ENCODE measurements at regions not wholly inside any gene's neighbourhood (a gene's known extent, or its start where the extent isn't known, plus 50 kb on each side); places are given as distances from the start of the nearest gene placed in this dataset.

GRCh38 chr4:178871476-178871875 lies 1429.2 kb upstream of the AGA start:
- H3K27ac ChIP-seq (ENCODE audit: low read depth, low read length): no peak overlapping the region
- H3K9ac ChIP-seq (ENCODE audit: low read length): no peak overlapping the region
- H3K4me1 ChIP-seq (ENCODE audit: control insufficient read depth, insufficient read depth, low read length): no peaks in the 10 kb centered on the region
- no peak overlapping the region for H3K4me3 ChIP-seq (ENCODE audit: low read length)
- no peaks in the 10 kb centered on the region for H3K27me3 ChIP-seq (ENCODE audit: control insufficient read depth, insufficient read depth, low read length)
- H3K36me3 ChIP-seq (ENCODE audit: control insufficient read depth, insufficient read depth, low read length): no peaks in the 10 kb centered on the region

DNA sequence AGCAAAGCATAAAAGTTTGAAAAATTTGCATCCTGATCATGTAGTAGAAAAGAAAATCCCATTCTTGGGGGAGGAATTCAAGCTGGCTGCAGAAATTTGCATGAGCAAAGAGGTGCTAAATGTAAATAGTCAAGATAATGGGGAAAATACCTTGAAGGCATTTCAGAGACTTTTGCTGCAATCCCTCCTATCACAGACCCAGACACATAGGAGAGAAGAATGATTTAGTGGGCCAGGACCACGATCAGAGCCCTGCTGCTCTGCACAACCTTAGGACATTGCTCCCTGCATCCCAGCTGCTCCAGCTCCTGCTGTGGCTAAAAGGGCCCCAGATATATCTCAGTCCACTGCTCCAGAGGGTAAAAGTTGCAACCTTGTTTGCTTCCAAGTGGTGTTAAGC lies 1439.7 kb upstream of the AGA start:
- H3K4me3 ChIP-seq (ENCODE audit: low read length): no peak overlapping the region
- no peaks in the 10 kb centered on the region for H3K36me3 ChIP-seq (ENCODE audit: control insufficient read depth, insufficient read depth, low read length)
- H3K4me1 ChIP-seq (ENCODE audit: control insufficient read depth, insufficient read depth, low read length): no peaks in the 10 kb centered on the region
- no peaks in the 10 kb centered on the region for H3K27me3 ChIP-seq (ENCODE audit: control insufficient read depth, insufficient read depth, low read length)
- H3K27ac ChIP-seq (ENCODE audit: low read depth, low read length): no peak overlapping the region
- no peak overlapping the region for H3K9ac ChIP-seq (ENCODE audit: low read length)

DNA sequence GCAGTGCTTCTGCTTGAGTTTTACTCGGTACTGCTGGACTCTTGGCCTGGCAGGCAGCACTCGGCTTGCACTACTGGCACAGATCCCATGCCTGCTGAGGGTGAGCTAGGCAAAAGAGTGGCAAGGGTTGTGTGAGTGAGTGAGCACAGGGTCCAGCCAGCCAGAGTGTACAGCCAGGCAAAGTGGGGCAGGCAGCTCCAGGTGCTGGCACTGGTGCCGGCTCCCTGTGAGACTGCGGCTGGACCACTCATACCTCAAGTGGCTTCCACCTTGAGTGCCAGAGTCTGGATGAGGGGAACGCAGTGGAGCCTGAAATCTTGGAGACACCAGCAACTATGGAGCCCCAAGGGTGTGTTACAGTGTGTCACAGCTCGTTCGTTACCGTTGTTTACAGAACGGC lies 1451.9 kb upstream of the AGA start:
- no peaks in the 10 kb centered on the region for H3K27me3 ChIP-seq (ENCODE audit: control insufficient read depth, insufficient read depth, low read length)

GRCh38 chr4:178899084-178899483 lies 1456.8 kb upstream of the AGA start:
- Histone ChIP-seq H3K27ac (ENCODE audit: low read depth, low read length) (no peak overlapping the region), H3K4me1 (ENCODE audit: control insufficient read depth, insufficient read depth, low read length) (no peaks in the 10 kb centered on the region), H3K4me3 (ENCODE audit: low read length) (no peak overlapping the region), H3K27me3 (ENCODE audit: control insufficient read depth, insufficient read depth, low read length) (no peaks in the 10 kb centered on the region), H3K36me3 (ENCODE audit: control insufficient read depth, insufficient read depth, low read length) (no peaks in the 10 kb centered on the region), H3K9ac (ENCODE audit: low read length) (no peak overlapping the region)

More for the DNA sequence above, 1451.9 kb upstream of the AGA start:
- no peaks in the 10 kb centered on the region for H3K36me3 ChIP-seq (ENCODE audit: control insufficient read depth, insufficient read depth, low read length)
- no peak overlapping the region for H3K27ac ChIP-seq (ENCODE audit: low read depth, low read length)
- H3K9ac ChIP-seq (ENCODE audit: low read length): no peak overlapping the region
- H3K4me3 ChIP-seq (ENCODE audit: low read length): no peak overlapping the region
- H3K4me1 ChIP-seq (ENCODE audit: control insufficient read depth, insufficient read depth, low read length): no peaks in the 10 kb centered on the region

DNA sequence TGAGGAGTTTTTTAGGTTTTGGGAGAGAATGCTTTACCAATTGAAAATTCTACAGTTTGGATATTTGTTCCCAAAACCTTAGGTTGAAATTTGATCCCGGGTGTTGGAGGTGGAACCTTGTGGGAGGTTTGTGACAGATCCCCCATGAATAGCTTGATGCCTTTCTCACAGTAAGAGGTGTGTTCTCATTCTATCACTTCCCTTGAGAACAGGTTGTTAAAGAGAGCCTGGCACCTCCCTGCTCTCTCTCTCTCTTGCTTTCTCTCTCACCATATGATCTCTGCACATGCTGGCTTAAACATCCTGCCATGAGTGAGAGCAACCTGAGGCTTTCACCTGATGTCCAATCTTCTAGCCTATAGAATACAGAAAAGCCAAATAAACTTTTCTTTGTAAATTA lies 1475.5 kb upstream of the AGA start:
- Histone ChIP-seq H3K9ac (ENCODE audit: low read length) (no peak overlapping the region), H3K36me3 (ENCODE audit: control insufficient read depth, insufficient read depth, low read length) (no peaks in the 10 kb centered on the region), H3K4me1 (ENCODE audit: control insufficient read depth, insufficient read depth, low read length) (no peaks in the 10 kb centered on the region), H3K27ac (ENCODE audit: low read depth, low read length) (no peak overlapping the region), H3K27me3 (ENCODE audit: control insufficient read depth, insufficient read depth, low read length) (no peaks in the 10 kb centered on the region), H3K4me3 (ENCODE audit: low read length) (no peak overlapping the region)

DNA sequence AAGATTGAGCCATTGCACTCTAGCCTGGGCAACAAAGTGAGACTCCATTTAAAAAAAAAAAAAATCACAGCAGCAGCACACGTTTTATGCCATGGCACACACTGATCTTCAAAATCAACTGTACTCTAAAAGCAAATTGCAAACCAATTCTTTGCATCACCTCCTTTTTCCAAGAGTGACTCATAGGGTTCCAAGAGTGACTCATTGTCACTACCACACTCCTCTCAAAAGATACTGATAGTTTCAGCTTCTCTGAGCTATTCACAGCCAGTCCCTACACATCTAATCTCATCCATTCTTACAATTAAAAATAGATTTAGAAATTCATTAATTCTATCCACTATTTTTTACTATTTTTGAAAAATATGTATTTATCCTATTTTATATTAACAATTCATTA lies 1494.9 kb upstream of the AGA start:
- H3K27me3 ChIP-seq (ENCODE audit: control insufficient read depth, insufficient read depth, low read length): no peaks in the 10 kb centered on the region
- no peaks in the 10 kb centered on the region for H3K36me3 ChIP-seq (ENCODE audit: control insufficient read depth, insufficient read depth, low read length)
- no peak overlapping the region for H3K4me3 ChIP-seq (ENCODE audit: low read length)
- no peak overlapping the region for H3K9ac ChIP-seq (ENCODE audit: low read length)
- H3K27ac ChIP-seq (ENCODE audit: low read depth, low read length): no peak overlapping the region
- no peaks in the 10 kb centered on the region for H3K4me1 ChIP-seq (ENCODE audit: control insufficient read depth, insufficient read depth, low read length)

- H3K4me1 ChIP-seq (ENCODE audit: control insufficient read depth, insufficient read depth, low read length): no peaks in the 10 kb centered on the region
- no peaks in the 10 kb centered on the region for H3K27me3 ChIP-seq (ENCODE audit: control insufficient read depth, insufficient read depth, low read length)
Measured at GRCh38 chr4:178941975-178942374, 1499.7 kb upstream of the AGA start.

DNA sequence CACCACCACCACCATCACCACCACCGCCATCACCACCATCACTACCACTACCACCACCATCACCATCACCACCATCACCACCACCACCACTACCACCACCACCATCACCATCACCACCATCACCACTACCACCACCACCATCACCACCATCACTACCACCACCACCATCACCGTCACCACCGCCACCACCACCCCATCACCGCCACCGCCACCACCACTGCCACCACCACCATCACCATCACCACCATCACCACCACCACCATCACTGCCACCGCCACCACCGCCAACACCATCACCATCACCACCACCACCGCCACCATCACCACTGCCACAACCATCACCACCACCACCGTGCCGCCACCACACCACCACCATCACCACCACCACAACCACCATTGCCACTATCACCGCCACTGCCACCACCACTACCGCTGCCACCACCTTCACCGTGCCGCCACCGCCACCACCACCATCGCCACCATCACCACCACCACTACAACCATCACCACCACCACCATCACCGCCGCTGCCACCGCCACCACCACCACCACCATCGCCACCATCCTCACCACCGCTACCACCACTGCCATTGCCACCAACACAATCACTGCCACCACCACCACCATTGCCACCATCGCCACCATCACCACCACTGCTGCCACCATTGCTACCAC lies 1511.3 kb upstream of the AGA start:
- Histone ChIP-seq H3K4me1 (ENCODE audit: control insufficient read depth, insufficient read depth, low read length) (no peaks in the 10 kb centered on the region), H3K27ac (ENCODE audit: low read depth, low read length) (no peak overlapping the region), H3K36me3 (ENCODE audit: control insufficient read depth, insufficient read depth, low read length) (no peaks in the 10 kb centered on the region), H3K4me3 (ENCODE audit: low read length) (no peak overlapping the region), H3K9ac (ENCODE audit: low read length) (no peak overlapping the region), H3K27me3 (ENCODE audit: control insufficient read depth, insufficient read depth, low read length) (no peaks in the 10 kb centered on the region)

More at GRCh38 chr4:178941975-178942374, 1499.7 kb upstream of the AGA start:
- Histone ChIP-seq H3K4me3 (ENCODE audit: low read length) (no peak overlapping the region), H3K9ac (ENCODE audit: low read length) (no peak overlapping the region), H3K36me3 (ENCODE audit: control insufficient read depth, insufficient read depth, low read length) (no peaks in the 10 kb centered on the region), H3K27ac (ENCODE audit: low read depth, low read length) (no peak overlapping the region)

DNA sequence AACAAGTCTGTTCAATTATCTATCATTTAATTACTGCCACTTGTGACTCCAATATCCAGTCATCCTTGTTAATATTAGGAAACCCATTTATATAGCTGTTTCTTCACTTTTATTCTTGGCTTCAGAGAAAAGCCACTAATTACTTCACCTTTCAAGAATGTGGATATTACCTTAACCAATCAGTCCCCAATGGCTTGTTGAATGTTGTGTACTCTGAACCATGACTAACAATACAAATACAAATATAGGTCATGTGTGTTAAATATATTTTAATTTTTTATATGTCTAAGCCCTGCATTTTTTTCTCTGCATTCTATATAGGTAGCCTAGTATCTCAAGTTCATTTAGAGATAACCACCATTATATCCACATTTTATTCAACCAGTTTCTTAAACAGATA lies 1513.4 kb upstream of the AGA start:
- Histone ChIP-seq H3K27me3 (ENCODE audit: control insufficient read depth, insufficient read depth, low read length) (no peaks in the 10 kb centered on the region), H3K27ac (ENCODE audit: low read depth, low read length) (no peak overlapping the region), H3K4me1 (ENCODE audit: control insufficient read depth, insufficient read depth, low read length) (no peaks in the 10 kb centered on the region)

GRCh38 chr4:178958725-178959440 lies 1516.6 kb upstream of the AGA start:
- Histone ChIP-seq H3K27ac (ENCODE audit: low read depth, low read length) (no peak overlapping the region), H3K4me3 (ENCODE audit: low read length) (no peak overlapping the region)

More for the DNA sequence above, 1513.4 kb upstream of the AGA start:
- no peak overlapping the region for H3K4me3 ChIP-seq (ENCODE audit: low read length)
- H3K9ac ChIP-seq (ENCODE audit: low read length): no peak overlapping the region
- no peaks in the 10 kb centered on the region for H3K36me3 ChIP-seq (ENCODE audit: control insufficient read depth, insufficient read depth, low read length)

GRCh38 chr4:178963446-178964045 lies 1521.3 kb upstream of the AGA start:
- no peaks in the 10 kb centered on the region for H3K4me1 ChIP-seq (ENCODE audit: control insufficient read depth, insufficient read depth, low read length)

More at GRCh38 chr4:178958725-178959440, 1516.6 kb upstream of the AGA start:
- H3K9ac ChIP-seq (ENCODE audit: low read length): no peak overlapping the region
- H3K36me3 ChIP-seq (ENCODE audit: control insufficient read depth, insufficient read depth, low read length): no peaks in the 10 kb centered on the region
- no peaks in the 10 kb centered on the region for H3K27me3 ChIP-seq (ENCODE audit: control insufficient read depth, insufficient read depth, low read length)
- no peaks in the 10 kb centered on the region for H3K4me1 ChIP-seq (ENCODE audit: control insufficient read depth, insufficient read depth, low read length)

GRCh38 chr4:178966644-178967043 lies 1524.4 kb upstream of the AGA start:
- Histone ChIP-seq H3K27me3 (ENCODE audit: control insufficient read depth, insufficient read depth, low read length) (no peaks in the 10 kb centered on the region), H3K4me3 (ENCODE audit: low read length) (no peak overlapping the region), H3K9ac (ENCODE audit: low read length) (no peak overlapping the region), H3K27ac (ENCODE audit: low read depth, low read length) (no peak overlapping the region), H3K4me1 (ENCODE audit: control insufficient read depth, insufficient read depth, low read length) (no peaks in the 10 kb centered on the region), H3K36me3 (ENCODE audit: control insufficient read depth, insufficient read depth, low read length) (no peaks in the 10 kb centered on the region)

More at GRCh38 chr4:178963446-178964045, 1521.3 kb upstream of the AGA start:
- Histone ChIP-seq H3K4me3 (ENCODE audit: low read length) (no peak overlapping the region), H3K27ac (ENCODE audit: low read depth, low read length) (no peak overlapping the region), H3K9ac (ENCODE audit: low read length) (no peak overlapping the region), H3K36me3 (ENCODE audit: control insufficient read depth, insufficient read depth, low read length) (no peaks in the 10 kb centered on the region), H3K27me3 (ENCODE audit: control insufficient read depth, insufficient read depth, low read length) (no peaks in the 10 kb centered on the region)
